ENCODE measurements at regions not wholly inside any gene's neighbourhood (a gene's known extent, or its start where the extent isn't known, plus 50 kb on each side); places are given as distances from the start of the nearest gene placed in this dataset.
"Not testable (repeated sequence)": the region's sequence is repeated elsewhere in the genome, so short reads cannot be mapped to it uniquely, and the experiment has no call there.

DNA sequence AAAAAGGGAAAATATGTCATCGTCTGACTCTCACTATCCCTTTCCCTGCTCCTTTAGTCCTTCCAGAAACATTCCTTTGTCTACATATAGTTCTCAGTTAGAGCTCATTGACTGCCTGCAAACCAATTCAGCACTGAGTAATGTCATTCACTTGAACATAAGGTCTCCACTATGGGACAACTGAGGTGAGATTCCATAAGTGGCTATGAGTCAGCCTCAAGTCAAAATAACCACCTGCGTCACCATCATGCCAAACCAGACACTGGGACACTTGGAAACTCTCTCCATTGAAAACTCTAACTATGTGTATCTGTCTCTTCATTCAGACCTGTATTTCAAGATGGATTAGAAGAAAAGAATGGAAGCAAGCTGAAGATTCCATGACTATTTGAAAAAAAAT, 878.0 kb upstream of the PIK3C3 start:
- no peak for DNase-seq (ENCODE audit: low read depth in 4 of 4, low spot score in 3 of 4)

DNA sequence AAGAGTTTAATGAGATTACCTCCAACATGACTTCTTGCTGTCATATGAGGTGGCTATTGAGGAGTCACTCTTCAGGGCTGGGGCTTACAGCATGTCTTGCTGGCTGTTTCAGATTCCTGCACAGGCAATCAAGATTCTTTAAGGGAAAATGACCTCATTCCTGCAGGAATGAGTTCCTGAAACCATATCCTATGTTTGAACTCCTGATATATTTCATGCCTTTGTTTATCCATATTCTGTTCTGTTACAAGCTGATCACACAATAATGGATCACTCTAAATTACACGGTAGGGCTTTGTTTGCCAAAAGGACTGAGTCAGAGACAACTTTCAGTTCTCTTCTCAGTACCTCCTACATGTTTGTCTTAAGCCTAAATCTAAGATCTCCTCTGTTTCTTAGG, 879.8 kb upstream of the PIK3C3 start:
- no peak for DNase-seq (ENCODE audit: low read depth in 4 of 4, low spot score in 3 of 4)

DNA sequence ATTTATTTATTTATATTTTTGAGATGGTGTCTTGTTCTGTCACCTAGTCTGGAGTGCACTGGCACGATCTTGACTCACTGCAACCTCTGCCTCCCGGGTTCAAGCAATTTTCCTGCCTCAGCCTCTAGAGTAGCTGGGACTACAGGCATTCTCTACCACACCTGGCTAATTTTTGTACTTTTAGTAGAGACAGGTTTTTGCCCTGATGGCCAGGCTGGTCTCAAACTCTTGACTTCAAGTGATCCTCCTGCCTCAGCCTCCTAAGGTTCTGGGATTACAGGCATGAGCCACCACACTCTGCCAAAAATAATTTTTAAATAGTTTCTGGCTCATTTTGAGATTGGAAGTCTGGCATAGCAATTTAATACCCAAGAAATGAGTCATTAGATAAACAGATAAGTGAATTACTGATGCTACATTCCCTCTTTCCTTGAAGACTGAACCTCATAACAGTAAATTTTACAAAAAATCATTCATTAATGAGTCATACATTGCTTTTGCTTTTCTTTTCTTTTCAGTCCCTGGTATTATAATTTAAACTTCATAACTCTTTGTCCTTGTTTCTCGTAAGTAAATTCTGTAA, 881.6 kb upstream of the PIK3C3 start:
- DNase-seq (ENCODE audit: low read depth in 4 of 4, low spot score in 3 of 4): no peak

GRCh38 chr18:41072946-41073345, 882.1 kb upstream of the PIK3C3 start:
- no peak for DNase-seq (ENCODE audit: low read depth in 4 of 4, low spot score in 3 of 4)

GRCh38 chr18:41071826-41072225, 883.2 kb upstream of the PIK3C3 start:
- no peak for DNase-seq (ENCODE audit: low read depth in 4 of 4, low spot score in 3 of 4)

DNA sequence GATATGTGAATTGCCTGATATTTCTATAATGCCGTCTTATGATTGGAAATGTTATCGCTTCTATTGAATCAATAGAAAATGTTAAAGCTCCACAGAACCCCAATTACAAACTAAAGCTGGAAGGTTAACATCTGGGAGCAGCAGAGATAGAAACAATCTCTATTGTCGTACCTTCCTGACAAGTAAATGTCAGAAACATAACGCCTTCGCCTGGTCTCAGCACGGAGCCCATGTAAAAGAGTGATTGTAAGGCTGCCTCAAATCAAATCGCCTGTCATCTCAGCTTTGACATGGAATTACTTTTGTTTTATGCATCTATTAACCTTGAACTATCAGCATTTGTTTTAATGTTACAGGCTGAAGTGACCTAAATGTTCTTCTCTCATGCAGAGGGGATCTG, 885.9 kb upstream of the PIK3C3 start:
- DNase-seq (ENCODE audit: low read depth in 4 of 4, low spot score in 3 of 4): no peak

DNA sequence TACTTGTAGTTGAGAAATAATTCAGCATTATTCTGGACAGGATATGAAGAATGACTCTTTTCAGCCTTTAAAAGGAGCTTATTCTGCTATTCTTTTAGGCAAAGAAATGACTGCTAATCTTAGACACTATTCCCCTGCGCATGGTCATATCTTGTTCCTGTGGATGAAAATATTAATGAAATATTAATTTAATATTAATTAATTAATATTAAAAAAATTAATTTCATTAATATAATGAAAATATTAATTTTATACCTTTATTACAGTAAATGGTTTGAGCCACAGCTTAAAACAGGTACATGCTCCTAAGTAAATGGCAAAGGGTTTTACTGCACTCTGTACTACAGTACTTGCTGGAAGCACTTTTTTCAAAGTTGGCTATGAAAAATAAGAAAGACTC, 890.1 kb upstream of the PIK3C3 start:
- no peak for DNase-seq (ENCODE audit: low read depth in 4 of 4, low spot score in 3 of 4)

DNA sequence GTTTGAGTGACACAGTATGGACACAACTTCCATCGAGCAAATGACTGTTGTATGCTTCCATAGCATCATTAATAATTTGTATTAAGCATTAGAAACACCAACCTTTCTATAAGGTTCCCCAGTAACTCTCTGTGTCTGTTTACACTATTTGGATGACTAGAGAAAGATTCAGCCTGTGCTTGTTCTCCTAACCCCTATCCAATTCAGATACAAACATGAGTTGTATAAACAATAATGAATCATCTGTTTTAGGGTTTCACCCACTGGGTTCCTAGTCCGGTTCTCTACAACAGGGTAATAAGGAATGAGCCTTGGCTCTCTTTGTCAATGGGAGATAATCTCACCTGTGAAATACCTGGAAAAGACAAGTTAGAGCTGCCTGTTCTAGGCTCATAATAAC, 894.1 kb upstream of the PIK3C3 start:
- no peak for DNase-seq (ENCODE audit: low read depth in 4 of 4, low spot score in 3 of 4)

GRCh38 chr18:41059126-41059415, 896.0 kb upstream of the PIK3C3 start:
- DNase-seq (ENCODE audit: low read depth in 4 of 4, low spot score in 3 of 4): no peak

DNA sequence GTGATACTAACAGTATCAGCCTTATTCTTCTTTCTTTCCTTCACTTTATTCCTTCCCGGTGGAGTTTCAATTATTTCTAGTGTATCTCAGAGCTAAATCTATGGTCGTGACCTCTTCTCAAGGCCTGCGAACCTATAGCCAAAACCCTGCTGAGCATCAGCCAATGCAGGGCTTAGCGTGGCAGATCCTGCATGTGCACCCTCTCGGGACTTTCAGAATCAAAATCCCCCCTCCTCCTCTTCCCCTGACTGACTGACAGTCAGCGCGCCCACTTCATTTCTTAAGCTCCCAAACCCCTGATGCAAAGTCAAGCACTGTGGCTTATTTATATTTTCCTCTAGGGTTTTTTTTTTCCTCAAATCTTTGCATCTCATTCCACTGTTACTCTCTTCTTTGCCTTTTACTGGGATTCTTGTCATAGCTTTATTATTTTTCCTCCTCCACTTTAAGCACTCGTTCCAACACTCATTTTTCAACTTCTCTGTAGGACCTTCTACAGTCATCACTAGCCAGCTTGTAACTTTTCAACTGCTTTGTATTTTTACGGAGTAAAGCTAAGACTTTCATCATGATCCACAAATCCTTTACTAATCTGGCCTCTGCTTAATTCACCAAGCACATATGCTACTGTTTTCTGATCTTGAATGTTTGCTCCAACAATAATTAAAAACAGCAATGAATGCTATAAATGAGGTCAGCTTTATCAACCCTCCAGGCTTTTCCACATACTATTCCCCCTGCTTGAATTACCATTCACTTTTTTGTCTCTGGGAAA, 896.5 kb upstream of the PIK3C3 start:
- DNase-seq (ENCODE audit: low read depth in 4 of 4, low spot score in 3 of 4): no peak

DNA sequence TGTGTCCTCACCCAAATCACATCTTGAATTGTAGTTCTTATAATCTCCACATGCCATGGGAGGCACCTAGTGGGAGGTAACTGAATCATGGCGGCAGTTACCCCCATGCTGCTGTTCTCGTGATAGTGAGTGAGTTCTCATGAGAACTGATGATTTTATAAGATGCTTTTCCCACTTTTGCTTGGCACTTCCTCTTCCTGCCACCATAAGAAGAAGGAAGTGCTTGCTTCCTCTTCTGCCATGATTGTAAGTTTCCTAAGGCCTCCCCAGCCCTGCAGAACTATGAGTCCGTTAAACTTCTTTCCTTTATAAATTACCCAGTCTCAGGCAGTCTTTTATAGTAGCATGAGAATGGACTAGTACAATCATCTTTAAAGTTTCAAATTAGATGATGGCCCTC, 902.4 kb upstream of the PIK3C3 start:
- no peak for DNase-seq (ENCODE audit: low read depth in 4 of 4, low spot score in 3 of 4)

GRCh38 chr18:41046250-41046649, 908.8 kb upstream of the PIK3C3 start:
- DNase-seq (ENCODE audit: low read depth in 4 of 4, low spot score in 3 of 4): not testable (repeated sequence)

DNA sequence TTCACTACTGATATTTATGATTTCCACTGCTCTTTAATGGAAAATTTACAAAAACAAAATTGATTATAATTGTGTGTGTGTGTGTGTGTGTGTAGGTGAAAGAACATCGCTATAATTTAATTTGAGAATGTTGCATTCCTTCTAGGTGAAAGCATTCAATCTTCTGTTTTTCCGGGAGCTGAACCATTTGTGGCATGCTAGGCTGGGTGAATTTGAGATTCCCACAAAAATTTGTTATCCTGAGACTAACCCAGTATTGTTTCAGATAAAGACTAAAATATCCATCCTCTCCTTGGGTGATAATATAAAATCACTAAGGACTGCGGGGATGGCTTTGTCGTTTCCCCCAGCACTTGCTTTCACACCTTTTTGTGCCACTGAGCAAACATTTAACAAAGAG, 911.2 kb upstream of the PIK3C3 start:
- DNase-seq (ENCODE audit: low read depth in 4 of 4, low spot score in 3 of 4): no peak

GRCh38 chr18:41042866-41043265, 912.2 kb upstream of the PIK3C3 start:
- no peak for DNase-seq (ENCODE audit: low read depth in 4 of 4, low spot score in 3 of 4)

GRCh38 chr18:41038071-41038470, 917.0 kb upstream of the PIK3C3 start:
- DNase-seq (ENCODE audit: low read depth in 4 of 4, low spot score in 3 of 4): no peak

DNA sequence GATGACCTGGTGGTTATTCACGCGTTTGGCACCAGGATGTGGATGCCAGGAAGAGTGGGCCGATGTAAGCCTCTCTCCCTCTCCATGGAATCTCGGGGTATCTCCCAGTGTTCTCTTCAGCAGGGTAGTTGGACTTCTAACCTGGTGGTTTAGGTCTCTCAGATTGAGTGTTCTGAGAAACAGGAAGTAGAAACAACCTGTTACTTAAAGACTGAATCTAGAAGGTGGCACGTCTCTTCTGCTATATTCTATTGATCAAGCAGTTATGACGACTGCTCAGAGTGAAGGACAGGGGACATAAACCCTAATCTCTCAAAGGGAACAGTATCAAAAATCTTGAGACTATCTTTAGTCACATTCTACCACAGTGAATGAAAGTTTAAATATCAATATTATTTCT, 918.7 kb upstream of the PIK3C3 start:
- DNase-seq (ENCODE audit: low read depth in 4 of 4, low spot score in 3 of 4): no peak

GRCh38 chr18:41034413-41034812, 920.6 kb upstream of the PIK3C3 start:
- DNase-seq (ENCODE audit: low read depth in 4 of 4, low spot score in 3 of 4): no peak

GRCh38 chr18:41025666-41026065, 929.4 kb upstream of the PIK3C3 start:
- no peak for DNase-seq (ENCODE audit: low read depth in 4 of 4, low spot score in 3 of 4)

GRCh38 chr18:41024792-41025191, 930.2 kb upstream of the PIK3C3 start:
- DNase-seq (ENCODE audit: low read depth in 4 of 4, low spot score in 3 of 4): no peak

DNA sequence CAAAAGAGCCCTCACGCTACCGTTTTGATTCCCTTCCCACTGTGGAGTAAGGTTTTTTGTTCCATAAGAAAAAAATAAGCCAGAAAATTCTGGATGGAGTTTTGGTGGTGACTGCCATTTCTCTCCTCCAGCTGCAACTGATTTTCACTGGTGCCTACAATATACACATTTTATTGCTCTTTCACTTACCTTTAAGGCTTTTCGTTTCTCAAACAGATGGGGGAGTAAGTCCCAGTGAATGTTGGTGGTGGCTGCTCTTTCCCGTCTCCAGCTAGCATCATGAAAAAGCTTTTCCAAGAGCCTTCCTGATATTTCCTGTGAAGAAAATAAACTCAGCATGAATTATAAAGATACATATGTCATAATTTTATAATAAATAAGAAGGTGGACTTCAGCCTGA, 932.5 kb upstream of the PIK3C3 start:
- DNase-seq (ENCODE audit: low read depth in 4 of 4, low spot score in 3 of 4): no peak

DNA sequence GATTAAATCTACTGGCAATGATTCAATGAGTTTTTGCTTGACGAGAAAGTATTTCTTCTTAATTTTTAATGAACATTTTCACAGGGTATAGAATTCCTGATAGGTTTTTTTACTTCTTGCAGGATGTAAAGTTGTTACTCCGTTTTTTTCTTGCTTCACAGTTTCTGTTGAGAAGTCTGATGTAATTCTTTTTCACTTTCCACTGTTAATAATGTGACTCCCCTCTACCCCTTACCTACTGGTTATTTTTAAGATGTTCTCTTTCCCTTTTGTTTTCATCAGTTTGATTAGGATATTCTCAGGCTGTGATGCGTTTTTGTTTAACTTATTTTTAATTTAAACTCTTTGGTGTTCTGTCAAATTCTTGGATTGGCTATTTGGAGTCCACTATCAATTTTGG, 933.9 kb upstream of the PIK3C3 start:
- no peak for DNase-seq (ENCODE audit: low read depth in 4 of 4, low spot score in 3 of 4)

DNA sequence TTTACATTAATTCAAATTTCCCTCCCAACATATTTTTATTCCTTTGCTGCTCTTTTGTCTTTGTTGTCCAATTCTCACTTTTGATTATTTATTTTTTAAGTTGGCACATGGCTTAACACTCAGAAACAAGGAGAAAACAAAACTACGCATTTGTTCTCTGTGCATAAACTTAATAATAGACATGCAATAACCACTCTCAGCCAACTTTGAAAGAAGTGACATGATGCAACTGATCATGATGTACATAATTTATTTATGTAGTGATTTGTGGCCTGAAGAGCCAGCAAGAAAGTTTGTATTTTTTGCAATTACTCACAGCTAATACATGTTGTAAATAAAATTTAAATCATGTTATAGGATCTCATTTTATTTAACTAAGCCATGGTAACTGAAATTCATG, 942.8 kb upstream of the PIK3C3 start:
- DNase-seq (ENCODE audit: low read depth in 4 of 4, low spot score in 3 of 4): no peak

- DNase-seq (ENCODE audit: low read depth in 4 of 4, low spot score in 3 of 4): no peak
Observed at GRCh38 chr18:41009926-41010325, 945.1 kb upstream of the PIK3C3 start.
